ENCODE measurements at regions not wholly inside any gene's neighbourhood (a gene's known extent, or its start where the extent isn't known, plus 50 kb on each side); places are given as distances from the start of the nearest gene placed in this dataset.

DNA sequence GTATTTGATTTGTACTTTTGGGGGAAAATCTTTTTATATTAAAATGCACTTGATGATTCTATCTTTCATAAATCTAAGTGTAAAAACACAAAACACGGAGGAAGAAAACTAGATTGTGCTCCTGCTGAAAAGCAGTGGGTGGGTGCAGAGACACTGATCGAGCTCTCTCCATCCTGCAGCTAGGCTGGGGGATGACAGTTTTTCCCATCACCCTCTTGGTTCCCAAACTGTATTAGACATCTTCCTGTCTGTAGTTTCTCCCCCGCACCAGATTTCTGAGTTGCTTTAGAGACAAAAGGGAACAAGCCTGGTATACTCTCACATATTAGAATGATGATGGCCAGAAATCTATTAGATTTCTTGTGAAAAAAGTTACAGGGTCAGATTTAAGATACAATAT lies 99.6 kb downstream of the FAM114A2 start:
- Mint-ChIP-seq H3K27ac (no peak overlapping the region), H3K9me3 (peaks cover 89% of the 10 kb centered on the region), H3K27me3 (ENCODE audit: insufficient read depth, low read depth, poor library complexity) (peaks cover 1% of the 10 kb centered on the region), H3K36me3 (ENCODE audit: low read depth) (peaks cover 84% of the 10 kb centered on the region), H3K4me1 (peaks cover 12% of the 10 kb centered on the region; the same call in 2 of the 3 replicates), H3K4me3 (no peak overlapping the region)
- TF ChIP-seq EZH2 (IDR thresholded peaks at IDR 0.05; ENCODE audit: low read depth, unreplicated experiment) (no peak), NANOG (IDR thresholded peaks at IDR 0.05; ENCODE audit: borderline replicate concordance) (no peak), ZNF462 (CRISPR knock-in tag; IDR thresholded peaks at IDR 0.05) (no peak), CTCF (conservative IDR thresholded peaks at IDR 0.05; ENCODE audit: low read depth in 2 of 2) (no peak), EZH2phosphoT487 (IDR thresholded peaks at IDR 0.05; ENCODE audit: unreplicated experiment) (no peak), ZNF331 (CRISPR knock-in tag; IDR thresholded peaks at IDR 0.05; ENCODE audit: low read depth) (no peak), CREB1 (CRISPR knock-in tag; IDR thresholded peaks at IDR 0.05; ENCODE audit: low read depth) (no peak), ZNF114 (CRISPR knock-in tag; IDR thresholded peaks at IDR 0.05) (no peak)
- TF ChIP-seq, protein P1, sequence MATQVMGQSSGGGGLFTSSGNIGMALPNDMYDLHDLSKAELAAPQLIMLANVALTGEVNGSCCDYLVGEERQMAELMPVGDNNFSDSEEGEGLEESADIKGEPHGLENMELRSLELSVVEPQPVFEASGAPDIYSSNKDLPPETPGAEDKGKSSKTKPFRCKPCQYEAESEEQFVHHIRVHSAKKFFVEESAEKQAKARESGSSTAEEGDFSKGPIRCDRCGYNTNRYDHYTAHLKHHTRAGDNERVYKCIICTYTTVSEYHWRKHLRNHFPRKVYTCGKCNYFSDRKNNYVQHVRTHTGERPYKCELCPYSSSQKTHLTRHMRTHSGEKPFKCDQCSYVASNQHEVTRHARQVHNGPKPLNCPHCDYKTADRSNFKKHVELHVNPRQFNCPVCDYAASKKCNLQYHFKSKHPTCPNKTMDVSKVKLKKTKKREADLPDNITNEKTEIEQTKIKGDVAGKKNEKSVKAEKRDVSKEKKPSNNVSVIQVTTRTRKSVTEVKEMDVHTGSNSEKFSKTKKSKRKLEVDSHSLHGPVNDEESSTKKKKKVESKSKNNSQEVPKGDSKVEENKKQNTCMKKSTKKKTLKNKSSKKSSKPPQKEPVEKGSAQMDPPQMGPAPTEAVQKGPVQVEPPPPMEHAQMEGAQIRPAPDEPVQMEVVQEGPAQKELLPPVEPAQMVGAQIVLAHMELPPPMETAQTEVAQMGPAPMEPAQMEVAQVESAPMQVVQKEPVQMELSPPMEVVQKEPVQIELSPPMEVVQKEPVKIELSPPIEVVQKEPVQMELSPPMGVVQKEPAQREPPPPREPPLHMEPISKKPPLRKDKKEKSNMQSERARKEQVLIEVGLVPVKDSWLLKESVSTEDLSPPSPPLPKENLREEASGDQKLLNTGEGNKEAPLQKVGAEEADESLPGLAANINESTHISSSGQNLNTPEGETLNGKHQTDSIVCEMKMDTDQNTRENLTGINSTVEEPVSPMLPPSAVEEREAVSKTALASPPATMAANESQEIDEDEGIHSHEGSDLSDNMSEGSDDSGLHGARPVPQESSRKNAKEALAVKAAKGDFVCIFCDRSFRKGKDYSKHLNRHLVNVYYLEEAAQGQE (IDR thresholded peaks at IDR 0.05; ENCODE audit: unreplicated experiment): no peak
- H3K79me2 ChIP-seq (replicated peaks; ENCODE audit: insufficient read depth): no peaks in the 10 kb centered on the region
- no peak overlapping the region for H3K4me3 ChIP-seq
- H3K4me2 ChIP-seq: no peak overlapping the region
- no peaks in the 10 kb centered on the region for H3K4me1 ChIP-seq (ENCODE audit: insufficient read depth)
- ATAC-seq (no peak), DNase-seq (ENCODE audit: low spot score) (no peak)
- peak overlapping the region; percentile 81; the same call in 1 of the 2 replicates for H3K27ac ChIP-seq (ENCODE audit: low read depth)
- peaks cover 5% of the 10 kb centered on the region for H3K9me2 ChIP-seq (ENCODE audit: insufficient read depth)
- peaks cover 41% of the 10 kb centered on the region for H3K36me3 ChIP-seq (ENCODE audit: insufficient read depth)
- H3F3A ChIP-seq (replicated peaks; ENCODE audit: low read depth): no peaks in the 10 kb centered on the region
- H3K27me3 ChIP-seq (ENCODE audit: insufficient read depth): no peaks in the 10 kb centered on the region
- H4K20me1 ChIP-seq (replicated peaks; ENCODE audit: insufficient read depth): no peaks in the 10 kb centered on the region
- H2AFZ ChIP-seq: no peak overlapping the region

Data from GM23338 (cell line).